Keratinocyte (primary cell): ENCODE measurements at regions not wholly inside any gene's neighbourhood (a gene's known extent, or its start where the extent isn't known, plus 50 kb on each side); places are given as distances from the start of the nearest gene placed in this dataset.

Experiments used
- DNase-seq: peaks from one replicate; pipeline ENCODE4 v3.0.0-alpha.2; 2011; ENCODE audit warnings: low read depth, missing footprints, low spot score
- FAIRE-seq: peaks from 2 replicates; lab custom pipeline; 2011; peaks lifted over from hg19 to GRCh38; lab: Jason Lieb, UNC
- H2AFZ ChIP-seq: 2 replicates; pipeline ENCODE4 v1.6.0; 2012; ENCODE audit warnings: low read length, control low read depth, inconsistent platforms; ENCODE audit not compliant: control insufficient read depth
- H3K27ac ChIP-seq: 2 replicates; pipeline ENCODE4 v1.5.1; 2011; ENCODE audit warnings: low read length; ENCODE audit not compliant: control insufficient read depth, insufficient read depth
- H3K27me3 ChIP-seq: 3 replicates; pipeline ENCODE4 v1.6.0; 2011; ENCODE audit warnings: low read length; ENCODE audit not compliant: control insufficient read depth, insufficient read depth; ENCODE audit errors: extremely low read depth
- H3K36me3 ChIP-seq, 2 experiments: 2 replicates in 1 of 2; 3 replicates in 1 of 2; pipeline ENCODE4 v1.5.1; 2011; ENCODE audit warnings: low read length in 2 of 2, mild to moderate bottlenecking in 1 of 2; ENCODE audit not compliant: control insufficient read depth in 2 of 2, insufficient read depth in 2 of 2; ENCODE audit errors: extremely low read depth in 1 of 2
- H3K4me1 ChIP-seq: 3 replicates; pipeline ENCODE4 v1.5.1; 2011; ENCODE audit warnings: low read length; ENCODE audit not compliant: control insufficient read depth, insufficient read depth; ENCODE audit errors: extremely low read depth
- H3K4me2 ChIP-seq: 3 replicates; pipeline ENCODE4 v1.6.0; 2011; ENCODE audit warnings: low read depth, low read length; ENCODE audit not compliant: control insufficient read depth, insufficient read depth; ENCODE audit errors: extremely low read depth
- H3K4me3 ChIP-seq, 3 experiments: fragments of 200-600 bp in 1 of 3; sonication (generic) in 1 of 3; 2 replicates in 2 of 3; 3 replicates in 1 of 3; pipeline ENCODE4 v1.5.1; 2011 to 2016; ENCODE audit warnings: low read length in 3 of 3, mild to moderate bottlenecking in 3 of 3, control low read depth in 2 of 3, inconsistent platforms in 1 of 3, low read depth in 1 of 3, mixed read lengths in 1 of 3, mixed run types in 1 of 3, moderate library complexity in 1 of 3; ENCODE audit not compliant: control insufficient read depth in 2 of 3, insufficient read depth in 2 of 3; ENCODE audit errors: extremely low read depth in 1 of 3
- H3K79me2 ChIP-seq: 2 replicates; pipeline ENCODE4 v1.6.0; 2012; ENCODE audit warnings: low read length; ENCODE audit not compliant: control insufficient read depth, insufficient read depth
- H3K9ac ChIP-seq: 3 replicates; pipeline ENCODE4 v1.6.0; 2011; ENCODE audit warnings: low read length; ENCODE audit not compliant: control insufficient read depth, insufficient read depth; ENCODE audit errors: extremely low read depth
- H3K9me1 ChIP-seq: 3 replicates; pipeline ENCODE4 v1.6.0; 2011; ENCODE audit warnings: low read length; ENCODE audit not compliant: control insufficient read depth, insufficient read depth; ENCODE audit errors: extremely low read depth
- H3K9me3 ChIP-seq: 2 replicates; pipeline ENCODE4 v1.5.1; 2012; ENCODE audit warnings: low read depth, low read length; ENCODE audit not compliant: control insufficient read depth
- H4K20me1 ChIP-seq: 3 replicates; pipeline ENCODE4 v1.6.0; 2011; ENCODE audit warnings: low read length; ENCODE audit not compliant: control insufficient read depth, insufficient read depth; ENCODE audit errors: extremely low read depth
- CTCF ChIP-seq, 3 experiments: IDR thresholded peaks in 1 of 3; conservative IDR thresholded peaks in 1 of 3; optimal IDR thresholded peaks in 1 of 3; 2 replicates in 2 of 3; 3 replicates in 1 of 3; pipeline versions ENCODE3 to v1.5.1; 2011; ENCODE audit warnings: low read length in 3 of 3, mild to moderate bottlenecking in 3 of 3, moderate library complexity in 2 of 3, control low read depth in 1 of 3, inconsistent platforms in 1 of 3; ENCODE audit not compliant: insufficient read depth in 2 of 3; ENCODE audit errors: extremely low read depth in 1 of 3
- EZH2 ChIP-seq: IDR thresholded peaks from one replicate; pipeline ENCODE4 v1.6.1; 2012; ENCODE audit warnings: inconsistent platforms, mild to moderate bottlenecking, low read length, moderate library complexity
- dilution Hi-C: fragments of 300-500 bp; cut with MboI; formaldehyde crosslinking; loops from one replicate; pipeline ENCODE4 v1.7.0; 2020; ENCODE audit warnings: low sequenced_read_pairs; ENCODE audit not compliant: extremely low pct_ligation_motif_present

GRCh38 chr9:522658-523057 lies 308.0 kb downstream of the DOCK8 start:
- Histone ChIP-seq H3K9ac (no peak overlapping the region), H2AFZ (no peak overlapping the region), H3K27me3 (no peaks in the 10 kb centered on the region), H4K20me1 (peaks cover 2% of the 10 kb centered on the region), H3K9me3 (no peaks in the 10 kb centered on the region), H3K79me2 (peaks cover 84% of the 10 kb centered on the region), H3K9me1 (peaks cover 2% of the 10 kb centered on the region), H3K36me3 (peaks cover 0 to 4% of the 10 kb centered on the region in 2 experiments), H3K4me1 (peaks cover 9% of the 10 kb centered on the region), H3K27ac (no peak overlapping the region), H3K4me2 (no peak overlapping the region), H3K4me3 (no peak overlapping the region)
- no peak for DNase-seq
- TF ChIP-seq CTCF (optimal IDR thresholded peaks at IDR 0.05 in 1 of 3, IDR thresholded peaks at IDR 0.05 in 1 of 3, conservative IDR thresholded peaks at IDR 0.05 in 1 of 3; ENCODE audit: extremely low read depth in 1 of 3, insufficient read depth in 2 of 3, low read length in 3 of 3): no peak
- no peak for TF ChIP-seq EZH2
- dilution Hi-C loops: no loop called here
- FAIRE-seq: peak; percentile 39

GRCh38 chr9:523444-523843 lies 308.8 kb downstream of the DOCK8 start:
- H3K27ac ChIP-seq: no peak overlapping the region
- no peak overlapping the region for H2AFZ ChIP-seq
- no peak overlapping the region for H3K4me3 ChIP-seq
- H3K4me2 ChIP-seq: no peak overlapping the region
- H3K9me1 ChIP-seq: peaks cover 2% of the 10 kb centered on the region
- H4K20me1 ChIP-seq: peaks cover 2% of the 10 kb centered on the region
- peaks cover 2% of the 10 kb centered on the region for H3K4me1 ChIP-seq
- peaks cover 0 to 4% of the 10 kb centered on the region in 2 experiments for H3K36me3 ChIP-seq
- no peaks in the 10 kb centered on the region for H3K27me3 ChIP-seq
- DNase-seq (no peak), FAIRE-seq (no peak)
- dilution Hi-C loops: no loop called here
- H3K79me2 ChIP-seq: peaks cover 79% of the 10 kb centered on the region
- H3K9ac ChIP-seq: no peak overlapping the region
- TF ChIP-seq EZH2 (no peak), CTCF (optimal IDR thresholded peaks at IDR 0.05 in 1 of 3, IDR thresholded peaks at IDR 0.05 in 1 of 3, conservative IDR thresholded peaks at IDR 0.05 in 1 of 3; ENCODE audit: extremely low read depth in 1 of 3, insufficient read depth in 2 of 3, low read length in 3 of 3) (no peak)
- no peaks in the 10 kb centered on the region for H3K9me3 ChIP-seq
